Caco-2 (cell line): ENCODE measurements at regions not wholly inside any gene's neighbourhood (a gene's known extent, or its start where the extent isn't known, plus 50 kb on each side); places are given as distances from the start of the nearest gene placed in this dataset.

ENCODE experiments used
- BruUV-seq: library from RNA; stranded (reverse); fragments of 400-500 nt; replicated peaks from 2 replicates; lab custom pipeline; 2021; lab: Mats Ljungman, UMichigan
- CTCF ChIA-PET: fragments of 300-600 bp; sonication (Branson Sonifier 250); formaldehyde crosslinking; loops from one replicate; lab custom pipeline; 2022; ENCODE audit warnings: antibody characterized with exemption; lab: Charles Lee
- POLR2A ChIA-PET: fragments of 300-600 bp; sonication (Branson Sonifier 250); formaldehyde crosslinking; loops from one replicate; lab custom pipeline; 2022; ENCODE audit warnings: antibody characterized with exemption; lab: Charles Lee
- DNase-seq, 2 experiments: peaks; one replicate each; pipeline versions ENCODE4 v3.0.0 to v3.0.0-alpha.2; 2020 to 2022
- H3K27me3 ChIP-seq: replicated peaks from 2 replicates; pipeline ENCODE4 v1.6.0; 2011; ENCODE audit warnings: low read length; ENCODE audit not compliant: control insufficient read depth, insufficient read depth
- H3K36me3 ChIP-seq: 2 replicates; pipeline ENCODE4 v1.5.1; 2011; ENCODE audit warnings: low read length; ENCODE audit not compliant: control insufficient read depth, insufficient read depth
- H3K4me1 ChIP-seq: fragments of 250-450 bp; sonication (Bioruptor Pico); 2 replicates; pipeline ENCODE4 v1.5.1; 2020; ENCODE audit warnings: mild to moderate bottlenecking
- H3K4me3 ChIP-seq: 2 replicates; pipeline ENCODE4 v1.5.1; 2011; ENCODE audit warnings: low read depth, mild to moderate bottlenecking, control low read depth, low read length
- H3K9me3 ChIP-seq: fragments of 250-450 bp; sonication (Bioruptor Pico); 2 replicates; pipeline ENCODE4 v1.5.1; 2020; ENCODE audit warnings: mild to moderate bottlenecking, moderate library complexity
- H3K27ac Mint-ChIP-seq: one replicate; pipeline ENCODE4 v1.8.0; 2022; ENCODE audit warnings: mixed read lengths; ENCODE audit not compliant: unreplicated experiment
- H3K27me3 Mint-ChIP-seq: one replicate; pipeline ENCODE4 v1.8.0; 2022; ENCODE audit warnings: mixed read lengths; ENCODE audit not compliant: insufficient read depth, unreplicated experiment
- H3K36me3 Mint-ChIP-seq: one replicate; pipeline ENCODE4 v1.8.0; 2022; ENCODE audit warnings: mild to moderate bottlenecking, mixed read lengths; ENCODE audit not compliant: insufficient read depth, unreplicated experiment
- H3K4me1 Mint-ChIP-seq: one replicate; pipeline ENCODE4 v1.8.0; 2022; ENCODE audit warnings: low read depth, mixed read lengths; ENCODE audit not compliant: unreplicated experiment
- H3K4me3 Mint-ChIP-seq: one replicate; pipeline ENCODE4 v1.8.0; 2022; ENCODE audit warnings: mild to moderate bottlenecking, moderate library complexity, mixed read lengths; ENCODE audit not compliant: unreplicated experiment
- H3K9me3 Mint-ChIP-seq: one replicate; pipeline ENCODE4 v1.8.0; 2022; ENCODE audit warnings: mixed read lengths; ENCODE audit not compliant: unreplicated experiment
- intact Hi-C: fragments of 100-400 bp; cut with micrococcal nuclease; formaldehyde crosslinking; loops from one replicate; pipeline ENCODE4 v1.10.0; 2022; ENCODE audit not compliant: unreplicated experiment
- TF ChIP-seq, protein P1 (sequence below), 2 experiments: fragments of 200-600 bp in 1 of 2; IDR thresholded peaks; 1 replicate in 1 of 2; 2 replicates in 1 of 2; pipeline versions ENCODE4 v1.5.1 to v1.8.0; 2011 to 2022; ENCODE audit warnings: antibody characterized with exemption in 1 of 2, control low read depth in 1 of 2, inconsistent platforms in 1 of 2, low read depth in 1 of 2, low read length in 1 of 2, mild to moderate bottlenecking in 1 of 2, moderate library complexity in 1 of 2; ENCODE audit not compliant: insufficient read depth in 1 of 2, severe bottlenecking in 1 of 2, unreplicated experiment in 1 of 2

DNA sequence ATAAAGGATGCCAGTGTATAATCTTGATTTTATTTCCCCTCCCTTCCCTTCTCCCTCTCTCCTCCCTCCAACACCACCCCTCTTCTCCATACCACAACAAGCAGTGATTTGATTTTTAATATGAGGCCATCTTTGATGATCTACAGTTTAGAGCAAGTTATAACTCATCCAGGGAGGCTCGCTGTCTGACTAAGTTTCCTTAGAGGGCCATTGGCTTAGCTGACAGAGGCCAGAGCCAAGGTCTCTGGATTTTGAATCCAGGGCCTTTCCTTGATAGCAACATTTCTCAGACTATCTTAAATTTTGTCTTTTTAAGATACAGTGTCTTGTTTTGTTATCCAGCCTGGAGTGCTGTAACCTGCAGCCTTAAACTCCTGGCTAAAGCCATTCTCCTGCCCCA lies 431.0 kb upstream of the USP24 start:
- H3K4me1 Mint-ChIP-seq = no peaks in the 10 kb centered on the region
- intact Hi-C loops = no loop called here
- TF ChIP-seq, protein P1, sequence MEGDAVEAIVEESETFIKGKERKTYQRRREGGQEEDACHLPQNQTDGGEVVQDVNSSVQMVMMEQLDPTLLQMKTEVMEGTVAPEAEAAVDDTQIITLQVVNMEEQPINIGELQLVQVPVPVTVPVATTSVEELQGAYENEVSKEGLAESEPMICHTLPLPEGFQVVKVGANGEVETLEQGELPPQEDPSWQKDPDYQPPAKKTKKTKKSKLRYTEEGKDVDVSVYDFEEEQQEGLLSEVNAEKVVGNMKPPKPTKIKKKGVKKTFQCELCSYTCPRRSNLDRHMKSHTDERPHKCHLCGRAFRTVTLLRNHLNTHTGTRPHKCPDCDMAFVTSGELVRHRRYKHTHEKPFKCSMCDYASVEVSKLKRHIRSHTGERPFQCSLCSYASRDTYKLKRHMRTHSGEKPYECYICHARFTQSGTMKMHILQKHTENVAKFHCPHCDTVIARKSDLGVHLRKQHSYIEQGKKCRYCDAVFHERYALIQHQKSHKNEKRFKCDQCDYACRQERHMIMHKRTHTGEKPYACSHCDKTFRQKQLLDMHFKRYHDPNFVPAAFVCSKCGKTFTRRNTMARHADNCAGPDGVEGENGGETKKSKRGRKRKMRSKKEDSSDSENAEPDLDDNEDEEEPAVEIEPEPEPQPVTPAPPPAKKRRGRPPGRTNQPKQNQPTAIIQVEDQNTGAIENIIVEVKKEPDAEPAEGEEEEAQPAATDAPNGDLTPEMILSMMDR (IDR thresholded peaks at IDR 0.05; ENCODE audit: insufficient read depth in 1 of 2, low read depth in 1 of 2, low read length in 1 of 2, severe bottlenecking in 1 of 2, unreplicated experiment in 1 of 2) = no peak
- H3K27ac Mint-ChIP-seq = no peak overlapping the region
- Histone ChIP-seq H3K4me1 (no peaks in the 10 kb centered on the region), H3K36me3 (no peaks in the 10 kb centered on the region), H3K4me3 (no peak overlapping the region), H3K9me3 (no peaks in the 10 kb centered on the region), H3K27me3 (no peaks in the 10 kb centered on the region)
- no peaks in the 10 kb centered on the region for H3K9me3 Mint-ChIP-seq
- BruUV-seq = no TSS peak
- CTCF ChIA-PET = no interaction called here
- H3K27me3 Mint-ChIP-seq = no peaks in the 10 kb centered on the region
- H3K36me3 Mint-ChIP-seq = no peaks in the 10 kb centered on the region
- no peak for DNase-seq
- no peak overlapping the region for H3K4me3 Mint-ChIP-seq
- POLR2A ChIA-PET = no interaction called here

DNA sequence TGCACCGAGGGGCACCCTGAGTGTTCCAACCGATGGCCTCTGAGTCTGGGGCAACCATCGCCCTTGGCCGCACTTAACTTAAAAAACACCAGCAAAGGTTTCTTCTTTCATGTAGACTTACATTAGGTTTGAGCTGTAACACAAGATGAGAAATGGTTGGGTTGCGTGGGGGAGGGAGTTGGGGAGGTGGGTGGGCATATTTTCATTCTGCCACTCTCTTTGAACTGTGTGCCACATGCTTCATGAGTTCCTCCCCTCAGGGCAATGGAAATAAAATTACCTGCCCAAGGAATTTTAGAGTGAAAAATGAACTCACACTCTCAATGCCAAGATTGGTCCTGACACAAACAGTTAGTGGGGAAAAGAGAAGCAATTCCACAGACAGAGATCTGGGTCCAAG lies 430.1 kb upstream of the USP24 start:
- Histone ChIP-seq H3K4me3 (no peak overlapping the region), H3K36me3 (no peaks in the 10 kb centered on the region), H3K4me1 (no peaks in the 10 kb centered on the region), H3K27me3 (no peaks in the 10 kb centered on the region), H3K9me3 (no peaks in the 10 kb centered on the region)
- Mint-ChIP-seq H3K36me3 (no peaks in the 10 kb centered on the region), H3K27me3 (no peaks in the 10 kb centered on the region), H3K4me1 (no peaks in the 10 kb centered on the region), H3K27ac (no peak overlapping the region), H3K4me3 (no peak overlapping the region), H3K9me3 (peaks cover 7% of the 10 kb centered on the region)
- TF ChIP-seq, protein P1 (IDR thresholded peaks at IDR 0.05; ENCODE audit: insufficient read depth in 1 of 2, low read depth in 1 of 2, low read length in 1 of 2, severe bottlenecking in 1 of 2, unreplicated experiment in 1 of 2) = no peak
- DNase-seq = no peak
- intact Hi-C loops = no loop called here
- POLR2A ChIA-PET = no interaction called here
- no TSS peak for BruUV-seq
- CTCF ChIA-PET = no interaction called here

DNA sequence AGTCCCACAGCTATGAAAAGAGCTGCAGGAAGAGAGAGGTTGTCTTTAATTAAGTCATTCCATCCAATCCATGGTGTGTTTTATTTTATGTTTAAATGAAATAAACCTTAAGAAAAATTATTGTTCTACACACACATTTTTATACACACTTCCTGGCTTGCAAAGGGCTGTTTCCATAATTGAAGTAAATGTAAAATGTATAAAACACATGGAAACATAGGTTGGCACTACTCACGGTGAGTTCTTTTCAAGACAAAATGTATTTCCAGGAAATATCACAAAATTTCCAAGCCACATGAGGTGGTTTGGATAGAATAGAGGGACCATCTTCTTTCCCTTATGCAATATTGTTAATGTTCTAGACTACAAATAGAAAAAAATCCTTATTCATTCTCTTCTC lies 426.8 kb upstream of the USP24 start:
- H3K4me3 Mint-ChIP-seq = no peak overlapping the region
- CTCF ChIA-PET = no interaction called here
- intact Hi-C loops = no loop called here
- Histone ChIP-seq H3K36me3 (no peaks in the 10 kb centered on the region), H3K4me3 (no peak overlapping the region), H3K4me1 (no peaks in the 10 kb centered on the region), H3K27me3 (no peaks in the 10 kb centered on the region), H3K9me3 (no peaks in the 10 kb centered on the region)
- H3K36me3 Mint-ChIP-seq = no peaks in the 10 kb centered on the region
- BruUV-seq = no TSS peak
- H3K27me3 Mint-ChIP-seq = no peaks in the 10 kb centered on the region
- POLR2A ChIA-PET = no interaction called here
- no peak for DNase-seq
- peaks cover 7% of the 10 kb centered on the region for H3K4me1 Mint-ChIP-seq
- H3K27ac Mint-ChIP-seq = no peak overlapping the region
- TF ChIP-seq, protein P1 (IDR thresholded peaks at IDR 0.05; ENCODE audit: insufficient read depth in 1 of 2, low read depth in 1 of 2, low read length in 1 of 2, severe bottlenecking in 1 of 2, unreplicated experiment in 1 of 2) = no peak
- peaks cover 12% of the 10 kb centered on the region for H3K9me3 Mint-ChIP-seq
